GM18858 (cell line): ENCODE measurements at regions not wholly inside any gene's neighbourhood (a gene's known extent, or its start where the extent isn't known, plus 50 kb on each side); places are given as distances from the start of the nearest gene placed in this dataset.

Experiments used
- ATAC-seq: cut with Tn5 transposase; IDR thresholded peaks from one replicate; pipeline ENCODE4 v1.9.1; 2021; ENCODE audit not compliant: unreplicated experiment

GRCh38 chr12:127294651-127295210 is 972.2 kb upstream of the TMEM132C start:
- ATAC-seq, result no peak

- ATAC-seq, result no peak
Observed at GRCh38 chr12:127295630-127296029, 971.3 kb upstream of the TMEM132C start.

- no peak for ATAC-seq
Observed at GRCh38 chr12:127296591-127296990, 970.4 kb upstream of the TMEM132C start.

- ATAC-seq, result no peak
Observed at GRCh38 chr12:127297327-127297726, 969.6 kb upstream of the TMEM132C start.

- ATAC-seq, result no peak
Observed at GRCh38 chr12:127300075-127300474, 966.9 kb upstream of the TMEM132C start.

- ATAC-seq, result no peak
Observed at GRCh38 chr12:127300753-127301152, 966.2 kb upstream of the TMEM132C start.

GRCh38 chr12:127301876-127302275 is 965.1 kb upstream of the TMEM132C start:
- ATAC-seq, result no peak

GRCh38 chr12:127304751-127305725 is 961.9 kb upstream of the TMEM132C start:
- ATAC-seq, result no peak

GRCh38 chr12:127306604-127307215 is 960.3 kb upstream of the TMEM132C start:
- ATAC-seq, result no peak

GRCh38 chr12:127307528-127307927 is 959.4 kb upstream of the TMEM132C start:
- no peak for ATAC-seq

GRCh38 chr12:127308148-127308547 is 958.8 kb upstream of the TMEM132C start:
- no peak for ATAC-seq

- no peak for ATAC-seq
Observed at GRCh38 chr12:127310548-127310947, 956.4 kb upstream of the TMEM132C start.

- no peak for ATAC-seq
Observed at GRCh38 chr12:127311720-127312364, 955.1 kb upstream of the TMEM132C start.

GRCh38 chr12:127324681-127325080 is 942.3 kb upstream of the TMEM132C start:
- ATAC-seq, result no peak

- ATAC-seq, result no peak
Observed at GRCh38 chr12:127327986-127328385, 939.0 kb upstream of the TMEM132C start.

GRCh38 chr12:127328867-127329266 is 938.1 kb upstream of the TMEM132C start:
- no peak for ATAC-seq

GRCh38 chr12:127334365-127334764 is 932.6 kb upstream of the TMEM132C start:
- no peak for ATAC-seq

GRCh38 chr12:127334912-127335644 is 931.9 kb upstream of the TMEM132C start:
- no peak for ATAC-seq

GRCh38 chr12:127336416-127336815 is 930.6 kb upstream of the TMEM132C start:
- no peak for ATAC-seq

- ATAC-seq, result no peak
Observed at GRCh38 chr12:127339065-127339464, 927.9 kb upstream of the TMEM132C start.

- no peak for ATAC-seq
Observed at GRCh38 chr12:127340381-127340780, 926.6 kb upstream of the TMEM132C start.
